ENCODE measurements at regions not wholly inside any gene's neighbourhood (a gene's known extent, or its start where the extent isn't known, plus 50 kb on each side); places are given as distances from the start of the nearest gene placed in this dataset.
"Not testable (repeated sequence)": the region's sequence is repeated elsewhere in the genome, so short reads cannot be mapped to it uniquely, and the experiment has no call there.

GRCh38 chr9:115808695-115809094 is 344.9 kb upstream of the PAPPA start:
- no peak for DNase-seq (ENCODE audit: low read depth, low spot score)
- TF ChIP-seq CTCF (IDR thresholded peaks at IDR 0.05; ENCODE audit: insufficient read depth, low read length, missing control alignments) = no peak
- ChIA-PET CTCF (no interaction called here), POLR2A (no interaction called here)
- H3K4me3 ChIP-seq (ENCODE audit: low read depth, low read length) = no peak overlapping the region

GRCh38 chr9:115810166-115810565 is 343.4 kb upstream of the PAPPA start:
- TF ChIP-seq CTCF (IDR thresholded peaks at IDR 0.05; ENCODE audit: insufficient read depth, low read length, missing control alignments) = no peak
- POLR2A ChIA-PET = no interaction called here
- H3K4me3 ChIP-seq (ENCODE audit: low read depth, low read length) = no peak overlapping the region
- CTCF ChIA-PET = no interaction called here
- no peak for DNase-seq (ENCODE audit: low read depth, low spot score)

- no peak overlapping the region for H3K4me3 ChIP-seq (ENCODE audit: low read depth, low read length)
- CTCF ChIA-PET = interaction anchor here (0.9 to 1.0 kb wide), 2 partner anchors 11 kb away, joined by 3 read pairs; no protein-coding TSS in a partner anchor
- no peak for TF ChIP-seq CTCF (IDR thresholded peaks at IDR 0.05; ENCODE audit: insufficient read depth, low read length, missing control alignments)
- DNase-seq (ENCODE audit: low read depth, low spot score) = no peak
- POLR2A ChIA-PET = no interaction called here
Observed at GRCh38 chr9:115814081-115814480, 339.5 kb upstream of the PAPPA start.

- DNase-seq (ENCODE audit: low read depth, low spot score) = no peak
- ChIA-PET POLR2A (no interaction called here), CTCF (no interaction called here)
- no peak overlapping the region for H3K4me3 ChIP-seq (ENCODE audit: low read depth, low read length)
- no peak for TF ChIP-seq CTCF (IDR thresholded peaks at IDR 0.05; ENCODE audit: insufficient read depth, low read length, missing control alignments)
Observed at GRCh38 chr9:115815786-115816185, 337.8 kb upstream of the PAPPA start.

GRCh38 chr9:115818651-115819050 is 334.9 kb upstream of the PAPPA start:
- CTCF ChIA-PET; H3K4me3 ChIP-seq (ENCODE audit: low read depth, low read length); DNase-seq (ENCODE audit: low read depth, low spot score); POLR2A ChIA-PET: not testable (repeated sequence)

- ChIA-PET CTCF (no interaction called here), POLR2A (no interaction called here)
- no peak for TF ChIP-seq CTCF (IDR thresholded peaks at IDR 0.05; ENCODE audit: insufficient read depth, low read length, missing control alignments)
- no peak for DNase-seq (ENCODE audit: low read depth, low spot score)
- no peak overlapping the region for H3K4me3 ChIP-seq (ENCODE audit: low read depth, low read length)
Observed at GRCh38 chr9:115832031-115832430, 321.6 kb upstream of the PAPPA start.

GRCh38 chr9:115837618-115838017 is 316.0 kb upstream of the PAPPA start:
- ChIA-PET POLR2A (no interaction called here), CTCF (no interaction called here)
- H3K4me3 ChIP-seq (ENCODE audit: low read depth, low read length) = no peak overlapping the region
- DNase-seq (ENCODE audit: low read depth, low spot score) = no peak
- no peak for TF ChIP-seq CTCF (IDR thresholded peaks at IDR 0.05; ENCODE audit: insufficient read depth, low read length, missing control alignments)
